Activated T-cell treated with anti-CD3 and anti-CD28 coated beads, Interleukin-2, amount 50 U/mL, for 72 hours (primary cell): ENCODE measurements at regions not wholly inside any gene's neighbourhood (a gene's known extent, or its start where the extent isn't known, plus 50 kb on each side); places are given as distances from the start of the nearest gene placed in this dataset.
A peak's percentile ranks its signal among the peaks of the same experiment; 100 is the strongest.
"Not testable (repeated sequence)": the region's sequence is repeated elsewhere in the genome, so short reads cannot be mapped to it uniquely, and the experiment has no call there.

ENCODE experiments used
- ATAC-seq, 2 donors: fragments of 150-1000 bp; cut with Tn5 transposase; replicated peaks in 1 of 2; 2 replicates each; pipeline ENCODE4 v1.10.0; 2021; ENCODE audit warnings: moderate library complexity in 2 of 2, mild to moderate bottlenecking in 1 of 2
- DNase-seq, 2 donors: peaks; one replicate each; pipeline ENCODE4 v3.0.0; 2021 to 2022; ENCODE audit warnings: mixed read lengths in 1 of 2
- H3K27ac Mint-ChIP-seq: one replicate; pipeline ENCODE4 v1.8.0; 2022; ENCODE audit warnings: mild to moderate bottlenecking, moderate library complexity, mixed read lengths
- H3K27me3 Mint-ChIP-seq: one replicate; pipeline ENCODE4 v1.8.0; 2022; ENCODE audit warnings: low read depth, mixed read lengths
- H3K36me3 Mint-ChIP-seq, 2 donors: one replicate each; pipeline ENCODE4 v1.8.0; 2022; ENCODE audit warnings: mixed read lengths in 2 of 2, mild to moderate bottlenecking in 1 of 2; ENCODE audit not compliant: insufficient read depth in 2 of 2
- H3K4me1 Mint-ChIP-seq: one replicate; pipeline ENCODE4 v1.8.0; 2022; ENCODE audit warnings: low read depth, mixed read lengths
- H3K4me3 Mint-ChIP-seq, 2 donors: one replicate each; pipeline ENCODE4 v1.8.0; 2022; ENCODE audit warnings: mild to moderate bottlenecking in 2 of 2, mixed read lengths in 2 of 2, moderate library complexity in 2 of 2
- H3K9me3 Mint-ChIP-seq, 2 donors: one replicate each; pipeline ENCODE4 v1.8.0; 2022; ENCODE audit warnings: mixed read lengths in 2 of 2

- H3K27me3 Mint-ChIP-seq = peaks cover 6% of the 10 kb centered on the region
- H3K4me3 Mint-ChIP-seq = no peak overlapping the region
- peaks cover 0 to 1% of the 10 kb centered on the region in 2 donors for H3K9me3 Mint-ChIP-seq
- DNase-seq (no peak), ATAC-seq (no peak)
- H3K4me1 Mint-ChIP-seq = no peaks in the 10 kb centered on the region
- H3K36me3 Mint-ChIP-seq = no peaks in the 10 kb centered on the region
- H3K27ac Mint-ChIP-seq = no peak overlapping the region
Observed at GRCh38 chr4:107452717-107453630, 267.1 kb downstream of the PAPSS1 start.

- Mint-ChIP-seq H3K4me1 (no peaks in the 10 kb centered on the region), H3K9me3 (peaks cover 0 to 1% of the 10 kb centered on the region in 2 donors), H3K27ac (no peak overlapping the region), H3K36me3 (no peaks in the 10 kb centered on the region), H3K4me3 (no peak overlapping the region), H3K27me3 (no peaks in the 10 kb centered on the region)
- no peak for DNase-seq
- no peak for ATAC-seq
Observed at GRCh38 chr4:107449611-107450369, 270.2 kb downstream of the PAPSS1 start.

GRCh38 chr4:107442538-107443111 lies 277.4 kb downstream of the PAPSS1 start:
- Mint-ChIP-seq H3K36me3 (no peaks in the 10 kb centered on the region), H3K27ac (no peak overlapping the region), H3K4me1 (no peaks in the 10 kb centered on the region), H3K27me3 (no peaks in the 10 kb centered on the region), H3K9me3 (no peaks in the 10 kb centered on the region), H3K4me3 (no peak overlapping the region)
- no peak for ATAC-seq
- DNase-seq = no peak

GRCh38 chr4:107439401-107439800 lies 280.6 kb downstream of the PAPSS1 start:
- Mint-ChIP-seq H3K27me3 (peaks cover 8% of the 10 kb centered on the region), H3K4me3 (no peak overlapping the region), H3K4me1 (no peaks in the 10 kb centered on the region), H3K9me3 (no peaks in the 10 kb centered on the region), H3K36me3 (no peaks in the 10 kb centered on the region), H3K27ac (no peak overlapping the region)
- ATAC-seq (no peak), DNase-seq (no peak)

GRCh38 chr4:107436471-107436870 lies 283.6 kb downstream of the PAPSS1 start:
- not testable (repeated sequence) for H3K4me1 Mint-ChIP-seq

GRCh38 chr4:107432451-107432850 lies 287.6 kb downstream of the PAPSS1 start:
- Mint-ChIP-seq H3K27me3 (peaks cover 13% of the 10 kb centered on the region), H3K9me3 (no peaks in the 10 kb centered on the region), H3K36me3 (no peaks in the 10 kb centered on the region), H3K27ac (no peak overlapping the region), H3K4me3 (no peak overlapping the region), H3K4me1 (no peaks in the 10 kb centered on the region)
- DNase-seq (no peak), ATAC-seq (no peak)

More at GRCh38 chr4:107436471-107436870, 283.6 kb downstream of the PAPSS1 start:
- H3K4me3 Mint-ChIP-seq, ATAC-seq, H3K27ac Mint-ChIP-seq, H3K36me3 Mint-ChIP-seq, H3K9me3 Mint-ChIP-seq, DNase-seq: not testable (repeated sequence)
- peaks cover 13% of the 10 kb centered on the region for H3K27me3 Mint-ChIP-seq

GRCh38 chr4:107423677-107424405 lies 296.2 kb downstream of the PAPSS1 start:
- no peak for ATAC-seq
- H3K27me3 Mint-ChIP-seq = no peaks in the 10 kb centered on the region

GRCh38 chr4:107419536-107419935 lies 300.5 kb downstream of the PAPSS1 start:
- DNase-seq (peak; percentile 51 to 69), ATAC-seq (peak; percentile 91 to 94)
- H3K36me3 Mint-ChIP-seq, H3K27ac Mint-ChIP-seq, H3K4me3 Mint-ChIP-seq, H3K4me1 Mint-ChIP-seq, H3K27me3 Mint-ChIP-seq, H3K9me3 Mint-ChIP-seq: not testable (repeated sequence)

More at GRCh38 chr4:107423677-107424405, 296.2 kb downstream of the PAPSS1 start:
- Mint-ChIP-seq H3K4me1 (no peaks in the 10 kb centered on the region), H3K36me3 (no peaks in the 10 kb centered on the region), H3K4me3 (no peak overlapping the region), H3K9me3 (peaks cover 0 to 3% of the 10 kb centered on the region in 2 donors), H3K27ac (no peak overlapping the region)
- DNase-seq = no peak

GRCh38 chr4:107419052-107419451 lies 301.0 kb downstream of the PAPSS1 start:
- Mint-ChIP-seq H3K4me1 (no peaks in the 10 kb centered on the region), H3K4me3 (no peak overlapping the region), H3K27me3 (no peaks in the 10 kb centered on the region), H3K27ac (no peak overlapping the region), H3K9me3 (peaks cover 2 to 3% of the 10 kb centered on the region in 2 donors), H3K36me3 (no peaks in the 10 kb centered on the region)
- ATAC-seq = peak; percentile 45 to 50
- no peak for DNase-seq

GRCh38 chr4:107415490-107415889 lies 304.5 kb downstream of the PAPSS1 start:
- not testable (repeated sequence) for H3K9me3 Mint-ChIP-seq, H3K4me1 Mint-ChIP-seq, ATAC-seq, H3K27ac Mint-ChIP-seq, H3K27me3 Mint-ChIP-seq, DNase-seq, H3K4me3 Mint-ChIP-seq, H3K36me3 Mint-ChIP-seq

- not testable (repeated sequence) for H3K27ac Mint-ChIP-seq, ATAC-seq
Observed at GRCh38 chr4:107409872-107410271, 310.2 kb downstream of the PAPSS1 start.

GRCh38 chr4:107408968-107409367 lies 311.1 kb downstream of the PAPSS1 start:
- Mint-ChIP-seq H3K4me1 (no peaks in the 10 kb centered on the region), H3K4me3 (no peak overlapping the region), H3K27me3 (no peaks in the 10 kb centered on the region), H3K9me3 (peaks cover 2 to 8% of the 10 kb centered on the region in 2 donors), H3K36me3 (peaks cover 0 to 1% of the 10 kb centered on the region in 2 donors), H3K27ac (no peak overlapping the region)
- DNase-seq = no peak
- no peak for ATAC-seq

More at GRCh38 chr4:107409872-107410271, 310.2 kb downstream of the PAPSS1 start:
- DNase-seq, H3K4me1 Mint-ChIP-seq, H3K4me3 Mint-ChIP-seq, H3K36me3 Mint-ChIP-seq, H3K27me3 Mint-ChIP-seq, H3K9me3 Mint-ChIP-seq: not testable (repeated sequence)
